ENCODE measurements at regions not wholly inside any gene's neighbourhood (a gene's known extent, or its start where the extent isn't known, plus 50 kb on each side); places are given as distances from the start of the nearest gene placed in this dataset.

DNA sequence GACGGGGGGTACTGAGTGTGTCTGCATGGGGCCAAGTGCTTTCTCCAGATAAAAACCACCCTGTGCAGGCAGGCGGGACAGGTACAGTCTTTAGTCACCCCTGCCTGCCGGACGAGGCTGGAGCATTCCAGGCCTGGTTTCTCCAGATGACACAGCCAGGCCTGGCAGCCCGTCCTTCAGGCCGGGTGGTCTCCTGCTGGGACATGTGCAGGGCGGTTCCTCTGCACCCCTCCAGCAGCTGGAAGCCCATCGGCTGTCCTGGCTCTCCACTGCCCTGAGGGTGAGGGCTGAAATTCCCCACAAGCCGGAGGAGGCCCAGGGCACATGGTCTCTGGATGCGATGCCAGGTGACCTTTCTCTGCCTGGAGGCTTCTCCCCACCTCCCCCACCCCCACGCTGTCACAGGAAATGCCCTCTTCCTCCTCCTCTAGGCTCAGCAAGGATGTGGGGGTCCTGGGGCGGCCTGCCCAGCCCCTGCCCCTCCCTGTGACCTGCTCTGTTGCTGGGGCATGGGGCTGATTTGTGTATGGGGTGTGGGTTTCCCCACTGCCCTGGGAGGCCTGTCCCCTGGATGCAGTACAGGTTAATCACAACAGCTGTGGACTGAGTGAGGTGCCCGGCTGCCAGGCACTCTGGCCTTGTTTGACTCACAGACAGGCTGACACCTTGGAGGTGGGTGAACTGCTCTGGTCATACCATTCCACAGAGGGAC lies 110.7 kb upstream of the LRPAP1 start:
- no peaks in the 10 kb centered on the region for H3K9me3 ChIP-seq (ENCODE audit: low read length)
- no peaks in the 10 kb centered on the region for H3K36me3 ChIP-seq (ENCODE audit: insufficient read depth, low read length)
- no peak overlapping the region for H2AFZ ChIP-seq (ENCODE audit: low read depth, low read length)
- H3K9ac ChIP-seq (ENCODE audit: low read length): no peak overlapping the region
- H3K4me3 ChIP-seq (ENCODE audit: low read length): no peak overlapping the region
- H3K27me3 ChIP-seq (ENCODE audit: insufficient read depth, low read depth, low read length): no peaks in the 10 kb centered on the region
- no peaks in the 10 kb centered on the region for H3K9me2 ChIP-seq (ENCODE audit: insufficient read depth, low read length)
- TF ChIP-seq SMC3 (conservative IDR thresholded peaks at IDR 0.05; ENCODE audit: poor library complexity) (no peak), POLR2AphosphoS5 (IDR thresholded peaks at IDR 0.05) (no peak), TAF1 (IDR thresholded peaks at IDR 0.05; ENCODE audit: low read depth) (no peak), RAD21 (conservative IDR thresholded peaks at IDR 0.05) (no peak), EZH2 (IDR thresholded peaks at IDR 0.05; ENCODE audit: borderline replicate concordance, insufficient read depth, low read length, poor library complexity, severe bottlenecking) (no peak), EP300 (conservative IDR thresholded peaks at IDR 0.05; ENCODE audit: poor library complexity, severe bottlenecking) (no peak), MXI1 (conservative IDR thresholded peaks at IDR 0.05; ENCODE audit: poor library complexity, severe bottlenecking) (no peak)
- TF ChIP-seq, protein P1, sequence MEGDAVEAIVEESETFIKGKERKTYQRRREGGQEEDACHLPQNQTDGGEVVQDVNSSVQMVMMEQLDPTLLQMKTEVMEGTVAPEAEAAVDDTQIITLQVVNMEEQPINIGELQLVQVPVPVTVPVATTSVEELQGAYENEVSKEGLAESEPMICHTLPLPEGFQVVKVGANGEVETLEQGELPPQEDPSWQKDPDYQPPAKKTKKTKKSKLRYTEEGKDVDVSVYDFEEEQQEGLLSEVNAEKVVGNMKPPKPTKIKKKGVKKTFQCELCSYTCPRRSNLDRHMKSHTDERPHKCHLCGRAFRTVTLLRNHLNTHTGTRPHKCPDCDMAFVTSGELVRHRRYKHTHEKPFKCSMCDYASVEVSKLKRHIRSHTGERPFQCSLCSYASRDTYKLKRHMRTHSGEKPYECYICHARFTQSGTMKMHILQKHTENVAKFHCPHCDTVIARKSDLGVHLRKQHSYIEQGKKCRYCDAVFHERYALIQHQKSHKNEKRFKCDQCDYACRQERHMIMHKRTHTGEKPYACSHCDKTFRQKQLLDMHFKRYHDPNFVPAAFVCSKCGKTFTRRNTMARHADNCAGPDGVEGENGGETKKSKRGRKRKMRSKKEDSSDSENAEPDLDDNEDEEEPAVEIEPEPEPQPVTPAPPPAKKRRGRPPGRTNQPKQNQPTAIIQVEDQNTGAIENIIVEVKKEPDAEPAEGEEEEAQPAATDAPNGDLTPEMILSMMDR (IDR thresholded peaks at IDR 0.05; ENCODE audit: poor library complexity, severe bottlenecking): no peak
- TF ChIP-seq, protein P2, sequence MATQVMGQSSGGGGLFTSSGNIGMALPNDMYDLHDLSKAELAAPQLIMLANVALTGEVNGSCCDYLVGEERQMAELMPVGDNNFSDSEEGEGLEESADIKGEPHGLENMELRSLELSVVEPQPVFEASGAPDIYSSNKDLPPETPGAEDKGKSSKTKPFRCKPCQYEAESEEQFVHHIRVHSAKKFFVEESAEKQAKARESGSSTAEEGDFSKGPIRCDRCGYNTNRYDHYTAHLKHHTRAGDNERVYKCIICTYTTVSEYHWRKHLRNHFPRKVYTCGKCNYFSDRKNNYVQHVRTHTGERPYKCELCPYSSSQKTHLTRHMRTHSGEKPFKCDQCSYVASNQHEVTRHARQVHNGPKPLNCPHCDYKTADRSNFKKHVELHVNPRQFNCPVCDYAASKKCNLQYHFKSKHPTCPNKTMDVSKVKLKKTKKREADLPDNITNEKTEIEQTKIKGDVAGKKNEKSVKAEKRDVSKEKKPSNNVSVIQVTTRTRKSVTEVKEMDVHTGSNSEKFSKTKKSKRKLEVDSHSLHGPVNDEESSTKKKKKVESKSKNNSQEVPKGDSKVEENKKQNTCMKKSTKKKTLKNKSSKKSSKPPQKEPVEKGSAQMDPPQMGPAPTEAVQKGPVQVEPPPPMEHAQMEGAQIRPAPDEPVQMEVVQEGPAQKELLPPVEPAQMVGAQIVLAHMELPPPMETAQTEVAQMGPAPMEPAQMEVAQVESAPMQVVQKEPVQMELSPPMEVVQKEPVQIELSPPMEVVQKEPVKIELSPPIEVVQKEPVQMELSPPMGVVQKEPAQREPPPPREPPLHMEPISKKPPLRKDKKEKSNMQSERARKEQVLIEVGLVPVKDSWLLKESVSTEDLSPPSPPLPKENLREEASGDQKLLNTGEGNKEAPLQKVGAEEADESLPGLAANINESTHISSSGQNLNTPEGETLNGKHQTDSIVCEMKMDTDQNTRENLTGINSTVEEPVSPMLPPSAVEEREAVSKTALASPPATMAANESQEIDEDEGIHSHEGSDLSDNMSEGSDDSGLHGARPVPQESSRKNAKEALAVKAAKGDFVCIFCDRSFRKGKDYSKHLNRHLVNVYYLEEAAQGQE (IDR thresholded peaks at IDR 0.05; ENCODE audit: borderline replicate concordance): no peak
- H3K27ac ChIP-seq (ENCODE audit: low read length): no peak overlapping the region
- no peaks in the 10 kb centered on the region for H3F3A ChIP-seq (ENCODE audit: insufficient read depth, low read length, poor library complexity, severe bottlenecking)
- no peak overlapping the region for H3K4me2 ChIP-seq (ENCODE audit: low read length)
- no peaks in the 10 kb centered on the region for H4K20me1 ChIP-seq (ENCODE audit: insufficient read depth)
- H3K79me2 ChIP-seq (replicated peaks; ENCODE audit: insufficient read depth, low read length): no peaks in the 10 kb centered on the region

DNA sequence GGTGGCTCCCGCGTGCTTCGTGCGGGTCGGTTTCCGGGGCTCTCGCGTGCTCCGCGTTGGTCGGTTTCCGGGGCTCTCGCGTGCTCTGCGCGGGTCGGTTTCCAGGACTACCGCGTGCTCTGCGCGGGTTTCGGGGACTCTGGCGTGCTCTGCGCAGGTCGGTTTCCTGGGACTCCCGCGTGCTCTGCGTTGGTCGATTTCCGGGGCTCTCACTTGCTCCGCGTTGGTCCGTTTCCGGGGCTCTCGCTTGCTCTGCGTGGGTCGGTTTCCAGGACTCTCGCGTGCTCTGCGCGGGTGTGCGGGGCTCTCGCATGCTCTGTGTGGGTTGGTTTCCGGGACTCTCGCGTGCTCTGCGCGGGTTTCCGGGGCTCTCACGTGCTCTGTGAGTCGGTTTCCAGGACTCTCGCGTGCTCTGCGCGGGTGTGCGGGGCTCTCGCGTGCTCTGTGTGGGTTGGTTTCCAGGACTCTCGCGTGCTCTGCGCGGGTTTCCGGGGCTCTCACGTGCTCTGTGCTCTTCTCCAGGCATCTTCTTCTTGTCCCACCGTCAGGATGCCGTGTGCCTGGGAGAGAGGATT lies 109.9 kb upstream of the LRPAP1 start:
- TF ChIP-seq SMC3 (conservative IDR thresholded peaks at IDR 0.05; ENCODE audit: poor library complexity): no peak
- TF ChIP-seq POLR2AphosphoS5 (IDR thresholded peaks at IDR 0.05): no peak
- TF ChIP-seq EZH2 (IDR thresholded peaks at IDR 0.05; ENCODE audit: borderline replicate concordance, insufficient read depth, low read length, poor library complexity, severe bottlenecking): no peak
- TF ChIP-seq EP300 (conservative IDR thresholded peaks at IDR 0.05; ENCODE audit: poor library complexity, severe bottlenecking): no peak
- TF ChIP-seq, protein P1 (IDR thresholded peaks at IDR 0.05; ENCODE audit: poor library complexity, severe bottlenecking): no peak
- TF ChIP-seq, protein P2 (IDR thresholded peaks at IDR 0.05; ENCODE audit: borderline replicate concordance): no peak
- no peak for TF ChIP-seq TAF1 (IDR thresholded peaks at IDR 0.05; ENCODE audit: low read depth)
- no peak for TF ChIP-seq RAD21 (conservative IDR thresholded peaks at IDR 0.05)
- no peaks in the 10 kb centered on the region for H3K36me3 ChIP-seq (ENCODE audit: insufficient read depth, low read length)
- H2AFZ ChIP-seq (ENCODE audit: low read depth, low read length): no peak overlapping the region
- no peaks in the 10 kb centered on the region for H3K9me3 ChIP-seq (ENCODE audit: low read length)
- H3K9me2 ChIP-seq (ENCODE audit: insufficient read depth, low read length): no peaks in the 10 kb centered on the region
- no peak overlapping the region for H3K4me2 ChIP-seq (ENCODE audit: low read length)
- H3K27me3 ChIP-seq (ENCODE audit: insufficient read depth, low read depth, low read length): no peaks in the 10 kb centered on the region
- H3K9ac ChIP-seq (ENCODE audit: low read length): no peak overlapping the region
- H3F3A ChIP-seq (ENCODE audit: insufficient read depth, low read length, poor library complexity, severe bottlenecking): no peaks in the 10 kb centered on the region
- H3K79me2 ChIP-seq (replicated peaks; ENCODE audit: insufficient read depth, low read length): no peaks in the 10 kb centered on the region
- H3K27ac ChIP-seq (ENCODE audit: low read length): no peak overlapping the region
- H4K20me1 ChIP-seq (ENCODE audit: insufficient read depth): no peaks in the 10 kb centered on the region
- H3K4me3 ChIP-seq (ENCODE audit: low read length): no peak overlapping the region

All from neural cell (in vitro differentiated cells).